Sigmoid colon (tissue), 6 donors: ENCODE measurements at regions not wholly inside any gene's neighbourhood (a gene's known extent, or its start where the extent isn't known, plus 50 kb on each side); places are given as distances from the start of the nearest gene placed in this dataset.

Source experiments
- DNase-seq: peaks from one replicate; pipeline ENCODE4 v3.0.0-alpha.2; 2019
- H3K27ac ChIP-seq, 4 donors: fragments of 200-600 bp; sonication (generic); one replicate each; pipeline ENCODE4 v1.5.1; 2016 to 2019; ENCODE audit warnings: mild to moderate bottlenecking in 1 of 4
- H3K27me3 ChIP-seq, 3 donors: fragments of 200-600 bp; sonication (generic); one replicate each; pipeline ENCODE4 v1.5.1; 2019; ENCODE audit warnings: mild to moderate bottlenecking in 1 of 3
- H3K36me3 ChIP-seq, 4 donors: fragments of 200-600 bp; sonication (generic); one replicate each; pipeline ENCODE4 v1.5.1; 2016 to 2019
- H3K4me1 ChIP-seq, 4 donors: fragments of 200-600 bp; sonication (generic); one replicate each; pipeline ENCODE4 v1.5.1; 2017 to 2019
- H3K4me3 ChIP-seq, 4 donors: fragments of 200-600 bp; sonication (generic); one replicate each; pipeline ENCODE4 v1.5.1; 2017 to 2019; ENCODE audit warnings: mild to moderate bottlenecking in 2 of 4, moderate library complexity in 1 of 4
- H3K9me3 ChIP-seq, 4 donors: fragments of 200-600 bp in 3 of 4; sonication (generic) in 3 of 4; one replicate each; pipeline versions ENCODE4 v1.5.1 to v1.6.1; 2013 to 2019
- CTCF ChIP-seq, 4 experiments: fragments of 450-650 bp in 3 of 4; fragments of 200-600 bp in 1 of 4; IDR thresholded peaks; one replicate each; pipeline ENCODE4 v1.5.1; 2016 to 2019; ENCODE audit warnings: antibody characterized with exemption in 4 of 4, mild to moderate bottlenecking in 3 of 4, moderate library complexity in 2 of 4
- EP300 ChIP-seq, 4 donors: sonication (generic); formaldehyde crosslinking; IDR thresholded peaks; one replicate each; pipeline ENCODE4 v1.6.1; 2017; ENCODE audit warnings: antibody characterized with exemption in 4 of 4
- POLR2A ChIP-seq, 2 donors: fragments of 450-650 bp; IDR thresholded peaks; one replicate each; pipeline ENCODE4 v1.6.1; 2016; ENCODE audit warnings: antibody characterized with exemption in 2 of 2, mild to moderate bottlenecking in 2 of 2, moderate library complexity in 2 of 2
- POLR2AphosphoS5 ChIP-seq, 4 donors: sonication (generic); formaldehyde crosslinking; IDR thresholded peaks; one replicate each; pipeline ENCODE4 v1.6.1; 2017; ENCODE audit warnings: antibody characterized with exemption in 4 of 4
- WGBS, 2 donors: extraction: QIAGEN DNeasy Blood & Tissue Kit; methylation state at CpG; one replicate each; pipeline ENCODE4 v1.1.7; 2013; 5-methylcytosine and 5-hydroxymethylcytosine counted together
- intact Hi-C: fragments of 100-400 bp; cut with DNase I; formaldehyde crosslinking; loops from one replicate; pipeline ENCODE4 v1.15.1; 2023
- donor health status: healthy with polysubstance abuse.
- donor health status: healthy.

GRCh38 chr1:221514806-221515205 lies 227.1 kb downstream of the DUSP10 start:
- TF ChIP-seq EP300 (IDR thresholded peaks at IDR 0.05): no peak
- TF ChIP-seq POLR2A (IDR thresholded peaks at IDR 0.05): no peak
- no peak for TF ChIP-seq POLR2AphosphoS5 (IDR thresholded peaks at IDR 0.05)
- TF ChIP-seq CTCF (IDR thresholded peaks at IDR 0.05): no peak
- Histone ChIP-seq H3K36me3 (no peaks in the 10 kb centered on the region), H3K27me3 (no peaks in the 10 kb centered on the region), H3K27ac (no peak overlapping the region), H3K4me1 (no peaks in the 10 kb centered on the region), H3K9me3 (no peaks in the 10 kb centered on the region), H3K4me3 (no peak overlapping the region)
- intact Hi-C loops: no loop called here
- DNase-seq: no peak

DNA sequence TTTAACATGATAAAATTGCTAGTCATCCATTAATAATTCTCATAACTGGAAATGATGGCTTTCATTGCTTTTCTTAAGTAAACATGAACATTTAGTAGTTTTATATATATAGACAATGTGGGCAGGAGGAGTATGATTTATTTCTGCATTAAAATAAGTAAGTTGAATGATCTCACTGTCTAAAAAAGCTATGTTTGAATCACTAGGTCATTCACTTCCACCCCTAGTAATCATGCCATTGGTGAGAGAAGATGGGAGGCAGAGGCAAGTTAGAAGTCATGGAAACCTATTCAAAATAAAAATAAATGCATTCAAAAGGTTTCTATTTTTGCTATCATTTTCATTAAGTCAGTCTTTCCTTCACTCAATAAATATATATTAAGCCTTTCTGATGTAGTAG lies 226.4 kb downstream of the DUSP10 start:
- intact Hi-C loops: no loop called here

GRCh38 chr1:221517961-221518360 lies 223.9 kb downstream of the DUSP10 start:
- Histone ChIP-seq H3K4me1 (no peaks in the 10 kb centered on the region), H3K4me3 (no peak overlapping the region), H3K9me3 (no peaks in the 10 kb centered on the region), H3K36me3 (no peaks in the 10 kb centered on the region), H3K27ac (no peak overlapping the region), H3K27me3 (no peaks in the 10 kb centered on the region)
- TF ChIP-seq CTCF (IDR thresholded peaks at IDR 0.05) (no peak), EP300 (IDR thresholded peaks at IDR 0.05) (no peak), POLR2AphosphoS5 (IDR thresholded peaks at IDR 0.05) (no peak), POLR2A (IDR thresholded peaks at IDR 0.05) (no peak)
- 89 to 94% methylated on average over 1 of the region's 1 CpG for WGBS, 2 donors
- intact Hi-C loops: no loop called here
- no peak for DNase-seq

More for the DNA sequence above, 226.4 kb downstream of the DUSP10 start:
- no peak overlapping the region for H3K27ac ChIP-seq
- no peak for DNase-seq
- no peaks in the 10 kb centered on the region for H3K9me3 ChIP-seq
- H3K36me3 ChIP-seq: no peaks in the 10 kb centered on the region
- no peak for TF ChIP-seq CTCF (IDR thresholded peaks at IDR 0.05)
- no peak for TF ChIP-seq POLR2AphosphoS5 (IDR thresholded peaks at IDR 0.05)
- TF ChIP-seq EP300 (IDR thresholded peaks at IDR 0.05): no peak
- TF ChIP-seq POLR2A (IDR thresholded peaks at IDR 0.05): no peak
- H3K27me3 ChIP-seq: no peaks in the 10 kb centered on the region
- H3K4me3 ChIP-seq: no peak overlapping the region
- no peaks in the 10 kb centered on the region for H3K4me1 ChIP-seq

- no peaks in the 10 kb centered on the region for H3K9me3 ChIP-seq
- no peak for TF ChIP-seq EP300 (IDR thresholded peaks at IDR 0.05)
- TF ChIP-seq POLR2AphosphoS5 (IDR thresholded peaks at IDR 0.05): no peak
- TF ChIP-seq CTCF (IDR thresholded peaks at IDR 0.05): no peak
- no peak for TF ChIP-seq POLR2A (IDR thresholded peaks at IDR 0.05)
- intact Hi-C loops: no loop called here
- no peak overlapping the region for H3K27ac ChIP-seq
- H3K4me3 ChIP-seq: no peak overlapping the region
- no peak for DNase-seq
- H3K36me3 ChIP-seq: no peaks in the 10 kb centered on the region
- H3K27me3 ChIP-seq: no peaks in the 10 kb centered on the region
- WGBS, 2 donors: 87 to 92% methylated on average over 1 of the region's 1 CpG
- H3K4me1 ChIP-seq: no peaks in the 10 kb centered on the region
Observed at GRCh38 chr1:221520250-221520649, 221.6 kb downstream of the DUSP10 start.

- Histone ChIP-seq H3K27ac (no peak overlapping the region), H3K4me1 (no peaks in the 10 kb centered on the region), H3K36me3 (no peaks in the 10 kb centered on the region), H3K27me3 (no peaks in the 10 kb centered on the region), H3K9me3 (no peaks in the 10 kb centered on the region), H3K4me3 (no peak overlapping the region)
- no peak for DNase-seq
- intact Hi-C loops: loop anchor here (1.0 kb wide), 1 partner anchor 32 kb away; no protein-coding TSS in a partner anchor
- TF ChIP-seq CTCF (IDR thresholded peaks at IDR 0.05) (no peak), EP300 (IDR thresholded peaks at IDR 0.05) (no peak), POLR2A (IDR thresholded peaks at IDR 0.05) (no peak), POLR2AphosphoS5 (IDR thresholded peaks at IDR 0.05) (no peak)
- WGBS, 2 donors: 88 to 90% methylated on average over 3 of the region's 3 CpGs
Observed at GRCh38 chr1:221521686-221522085, 220.2 kb downstream of the DUSP10 start.
